ENCODE measurements at regions not wholly inside any gene's neighbourhood (a gene's known extent, or its start where the extent isn't known, plus 50 kb on each side); places are given as distances from the start of the nearest gene placed in this dataset.

DNA sequence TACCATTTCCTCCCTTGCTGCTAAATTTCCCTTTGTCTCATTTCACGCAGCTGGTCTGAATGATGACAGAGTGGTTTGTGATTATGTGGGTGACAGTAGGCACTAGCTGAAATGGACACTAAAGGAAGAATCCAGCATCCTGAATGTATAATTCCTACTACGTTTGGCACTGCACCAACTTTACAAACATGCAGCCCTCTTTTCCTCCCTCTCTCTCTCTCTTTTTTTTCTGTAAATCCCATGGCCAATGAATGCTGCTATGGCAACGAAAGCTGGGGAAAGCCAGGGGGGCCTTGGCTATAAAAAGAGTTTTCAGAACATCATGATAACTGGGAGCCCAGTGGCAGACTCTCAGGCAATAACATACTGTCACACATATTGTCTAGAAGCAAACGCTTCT lies 367.2 kb upstream of the AGTR1 start:
- H3K4me3 ChIP-seq = no peak overlapping the region
- no peaks in the 10 kb centered on the region for H3K36me3 ChIP-seq
- no peaks in the 10 kb centered on the region for H3K9me3 ChIP-seq
- H3K27ac ChIP-seq = no peak overlapping the region
- H3K27me3 ChIP-seq = no peaks in the 10 kb centered on the region
- H3K4me1 ChIP-seq = no peaks in the 10 kb centered on the region
- intact Hi-C loops (cut with DNase I; ENCODE audit: low total_unique reads) = no loop called here
- DNase-seq (ENCODE audit: low spot score in 2 of 2) = no peak
- no peak for TF ChIP-seq POLR2AphosphoS5 (IDR thresholded peaks at IDR 0.05)
- TF ChIP-seq, protein P1, sequence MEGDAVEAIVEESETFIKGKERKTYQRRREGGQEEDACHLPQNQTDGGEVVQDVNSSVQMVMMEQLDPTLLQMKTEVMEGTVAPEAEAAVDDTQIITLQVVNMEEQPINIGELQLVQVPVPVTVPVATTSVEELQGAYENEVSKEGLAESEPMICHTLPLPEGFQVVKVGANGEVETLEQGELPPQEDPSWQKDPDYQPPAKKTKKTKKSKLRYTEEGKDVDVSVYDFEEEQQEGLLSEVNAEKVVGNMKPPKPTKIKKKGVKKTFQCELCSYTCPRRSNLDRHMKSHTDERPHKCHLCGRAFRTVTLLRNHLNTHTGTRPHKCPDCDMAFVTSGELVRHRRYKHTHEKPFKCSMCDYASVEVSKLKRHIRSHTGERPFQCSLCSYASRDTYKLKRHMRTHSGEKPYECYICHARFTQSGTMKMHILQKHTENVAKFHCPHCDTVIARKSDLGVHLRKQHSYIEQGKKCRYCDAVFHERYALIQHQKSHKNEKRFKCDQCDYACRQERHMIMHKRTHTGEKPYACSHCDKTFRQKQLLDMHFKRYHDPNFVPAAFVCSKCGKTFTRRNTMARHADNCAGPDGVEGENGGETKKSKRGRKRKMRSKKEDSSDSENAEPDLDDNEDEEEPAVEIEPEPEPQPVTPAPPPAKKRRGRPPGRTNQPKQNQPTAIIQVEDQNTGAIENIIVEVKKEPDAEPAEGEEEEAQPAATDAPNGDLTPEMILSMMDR (IDR thresholded peaks at IDR 0.05) = no peak
- no peak for TF ChIP-seq POLR2A (IDR thresholded peaks at IDR 0.05)

- TF ChIP-seq POLR2AphosphoS5 (IDR thresholded peaks at IDR 0.05) (no peak), POLR2A (IDR thresholded peaks at IDR 0.05) (no peak)
- TF ChIP-seq, protein P1 (IDR thresholded peaks at IDR 0.05) = no peak
These were observed 366.4 kb upstream of the AGTR1 start for GRCh38 chr3:148331081-148331846.

GRCh38 chr3:148332509-148332908 lies 365.2 kb upstream of the AGTR1 start:
- Histone ChIP-seq H3K27me3 (no peaks in the 10 kb centered on the region), H3K27ac (no peak overlapping the region), H3K9me3 (no peaks in the 10 kb centered on the region), H3K36me3 (no peaks in the 10 kb centered on the region), H3K4me1 (no peaks in the 10 kb centered on the region), H3K4me3 (no peak overlapping the region)
- intact Hi-C loops (cut with DNase I; ENCODE audit: low total_unique reads) = no loop called here
- no peak for DNase-seq (ENCODE audit: low spot score in 2 of 2)
- TF ChIP-seq, protein P1 (IDR thresholded peaks at IDR 0.05) = no peak
- no peak for TF ChIP-seq POLR2A (IDR thresholded peaks at IDR 0.05)

More at GRCh38 chr3:148331081-148331846, 366.4 kb upstream of the AGTR1 start:
- Histone ChIP-seq H3K27me3 (no peaks in the 10 kb centered on the region), H3K4me3 (no peak overlapping the region), H3K27ac (no peak overlapping the region), H3K4me1 (no peaks in the 10 kb centered on the region), H3K9me3 (no peaks in the 10 kb centered on the region), H3K36me3 (no peaks in the 10 kb centered on the region)
- intact Hi-C loops (cut with DNase I; ENCODE audit: low total_unique reads) = no loop called here
- no peak for DNase-seq (ENCODE audit: low spot score in 2 of 2)

- Histone ChIP-seq H3K36me3 (no peaks in the 10 kb centered on the region), H3K4me3 (no peak overlapping the region), H3K27me3 (no peaks in the 10 kb centered on the region), H3K4me1 (no peaks in the 10 kb centered on the region), H3K27ac (no peak overlapping the region), H3K9me3 (no peaks in the 10 kb centered on the region)
- TF ChIP-seq POLR2AphosphoS5 (IDR thresholded peaks at IDR 0.05) = no peak
- no peak for TF ChIP-seq POLR2A (IDR thresholded peaks at IDR 0.05)
- TF ChIP-seq, protein P1 (IDR thresholded peaks at IDR 0.05) = no peak
- no peak for DNase-seq (ENCODE audit: low spot score in 2 of 2)
- intact Hi-C loops (cut with DNase I; ENCODE audit: low total_unique reads) = no loop called here
These were observed 364.6 kb upstream of the AGTR1 start for GRCh38 chr3:148333091-148333490.

DNA sequence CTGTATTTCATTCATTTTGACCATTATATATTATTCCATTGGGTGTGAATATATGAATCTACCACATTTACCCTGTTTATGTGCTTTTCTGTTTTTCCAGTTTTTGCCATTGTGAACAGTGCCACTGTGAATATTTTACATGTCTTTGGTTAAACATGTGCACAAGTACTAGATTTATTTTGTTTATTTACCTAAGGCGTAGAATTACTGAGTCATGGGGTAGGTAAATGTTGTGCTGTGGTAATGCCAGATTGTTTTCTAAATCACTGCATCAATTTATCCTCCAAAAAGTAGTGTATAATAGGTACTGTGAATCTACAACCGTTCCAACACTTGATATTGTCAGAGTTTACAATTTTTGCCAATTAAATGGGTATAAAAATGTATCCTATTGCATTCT lies 362.1 kb upstream of the AGTR1 start:
- Histone ChIP-seq H3K4me3 (no peak overlapping the region), H3K4me1 (no peaks in the 10 kb centered on the region), H3K36me3 (no peaks in the 10 kb centered on the region), H3K27me3 (no peaks in the 10 kb centered on the region), H3K9me3 (no peaks in the 10 kb centered on the region), H3K27ac (no peak overlapping the region)
- no peak for DNase-seq (ENCODE audit: low spot score in 2 of 2)
- TF ChIP-seq POLR2A (IDR thresholded peaks at IDR 0.05) (no peak), POLR2AphosphoS5 (IDR thresholded peaks at IDR 0.05) (no peak)
- TF ChIP-seq, protein P1 (IDR thresholded peaks at IDR 0.05) = no peak
- intact Hi-C loops (cut with DNase I; ENCODE audit: low total_unique reads) = no loop called here

Measured in breast epithelium (tissue), 4 donors.